Endothelial cell of umbilical vein (primary cell): ENCODE measurements at regions not wholly inside any gene's neighbourhood (a gene's known extent, or its start where the extent isn't known, plus 50 kb on each side); places are given as distances from the start of the nearest gene placed in this dataset.

Experiments used
- BruUV-seq: library from RNA; stranded (reverse); fragments of 400-500 nt; replicated peaks from 2 replicates; lab custom pipeline; 2021; lab: Mats Ljungman, UMichigan
- CTCF ChIA-PET: fragments of 300-600, 350-600 bp; sonication (Branson Sonifier 250); formaldehyde crosslinking; loops from one replicate; lab custom pipeline; 2021; ENCODE audit warnings: antibody characterized with exemption, inconsistent platforms; lab: Charles Lee
- POLR2A ChIA-PET: fragments of 300-600, 350-600 bp; sonication (Branson Sonifier 250); formaldehyde crosslinking; loops from one replicate; lab custom pipeline; 2021; ENCODE audit warnings: antibody characterized with exemption, inconsistent platforms; lab: Charles Lee
- DNase-seq: peaks from one replicate; pipeline ENCODE4 v3.0.0-alpha.2; 2011; ENCODE audit warnings: low read depth, low spot score
- FAIRE-seq: peaks from 2 replicates; lab custom pipeline; 2011; peaks lifted over from hg19 to GRCh38; lab: Jason Lieb, UNC
- H2AFZ ChIP-seq: 2 replicates; pipeline ENCODE4 v1.6.0; 2012; ENCODE audit warnings: low read depth, low read length, control low read depth, inconsistent platforms
- H3K27ac ChIP-seq: 2 replicates; pipeline ENCODE4 v1.5.1; 2011; ENCODE audit warnings: low read depth, mild to moderate bottlenecking, control low read depth, low read length, moderate library complexity; ENCODE audit not compliant: insufficient read depth
- H3K27me3 ChIP-seq, 2 experiments: 2 replicates each; pipeline versions ENCODE4 v1.6.0 to v1.6.1; 2011; ENCODE audit warnings: low read length in 2 of 2, mixed read lengths in 1 of 2; ENCODE audit not compliant: control insufficient read depth in 2 of 2, insufficient read depth in 2 of 2
- H3K36me3 ChIP-seq, 2 experiments: 2 replicates in 1 of 2; 3 replicates in 1 of 2; pipeline ENCODE4 v1.5.1; 2011; ENCODE audit warnings: low read length in 2 of 2, mild to moderate bottlenecking in 1 of 2, moderate library complexity in 1 of 2; ENCODE audit not compliant: control insufficient read depth in 2 of 2, insufficient read depth in 2 of 2; ENCODE audit errors: extremely low read depth in 1 of 2
- H3K4me1 ChIP-seq: 3 replicates; pipeline ENCODE4 v1.5.1; 2011; ENCODE audit warnings: mild to moderate bottlenecking, low read length; ENCODE audit not compliant: control insufficient read depth, insufficient read depth; ENCODE audit errors: extremely low read depth
- H3K4me2 ChIP-seq: 2 replicates; pipeline ENCODE4 v1.6.1; 2011; ENCODE audit warnings: low read length, control low read depth, mixed read lengths; ENCODE audit not compliant: insufficient read depth
- H3K4me3 ChIP-seq, 3 experiments: fragments of 200-600 bp in 1 of 3; sonication (generic), shearing (Covaris generic) in 1 of 3; replicated peaks in 1 of 3; 2 replicates each; pipeline ENCODE4 v1.5.1; 2011 to 2016; ENCODE audit warnings: control low read depth in 3 of 3, low read length in 3 of 3, mild to moderate bottlenecking in 2 of 3, inconsistent platforms in 1 of 3, low read depth in 1 of 3, moderate library complexity in 1 of 3; ENCODE audit not compliant: insufficient read depth in 1 of 3
- H3K79me2 ChIP-seq: 2 replicates; pipeline ENCODE4 v1.6.0; 2012; ENCODE audit warnings: low read length, inconsistent platforms; ENCODE audit not compliant: control insufficient read depth, insufficient read depth
- H3K9ac ChIP-seq: replicated peaks from 2 replicates; pipeline ENCODE3; 2011; ENCODE audit warnings: low read length, control low read depth; ENCODE audit not compliant: insufficient read depth; ENCODE audit errors: extremely low read depth
- H3K9me1 ChIP-seq: replicated peaks from 3 replicates; pipeline ENCODE4 v1.6.0; 2011; ENCODE audit warnings: mild to moderate bottlenecking, low read length; ENCODE audit not compliant: control insufficient read depth, insufficient read depth; ENCODE audit errors: extremely low read depth
- H3K9me3 ChIP-seq: replicated peaks from 2 replicates; pipeline ENCODE4 v1.5.1; 2012; ENCODE audit warnings: low read length, inconsistent platforms; ENCODE audit not compliant: control insufficient read depth, insufficient read depth
- H4K20me1 ChIP-seq: replicated peaks from 2 replicates; pipeline ENCODE3; 2011; ENCODE audit warnings: mild to moderate bottlenecking, low read length; ENCODE audit not compliant: control insufficient read depth, insufficient read depth; ENCODE audit errors: extremely low read depth
- CTCF ChIP-seq, 2 donors: IDR thresholded peaks; 1 replicate in 1 of 2; 2 replicates in 1 of 2; pipeline ENCODE4 v1.5.1; 2011; ENCODE audit warnings: low read length in 2 of 2, mild to moderate bottlenecking in 2 of 2, moderate library complexity in 2 of 2, control low read depth in 1 of 2, inconsistent platforms in 1 of 2, low read depth in 1 of 2; ENCODE audit not compliant: insufficient read depth in 1 of 2; ENCODE audit errors: extremely low read depth in 1 of 2
- EZH2 ChIP-seq: IDR thresholded peaks from 2 replicates; pipeline ENCODE4 v1.6.1; 2012; ENCODE audit warnings: borderline replicate concordance, low read depth, mild to moderate bottlenecking, moderate library complexity, low read length, inconsistent platforms; ENCODE audit not compliant: severe bottlenecking
- FOS ChIP-seq: IDR thresholded peaks from 2 replicates; pipeline ENCODE4 v1.6.1; 2011; ENCODE audit warnings: mild to moderate bottlenecking, low read length, moderate library complexity, borderline replicate concordance; ENCODE audit not compliant: insufficient read depth
- GATA2 ChIP-seq: IDR thresholded peaks from 2 replicates; pipeline ENCODE4 v1.7.0; 2011; ENCODE audit warnings: low read depth, mild to moderate bottlenecking, moderate library complexity, mixed read lengths, low read length; ENCODE audit not compliant: insufficient read length, insufficient read depth
- JUN ChIP-seq: IDR thresholded peaks from 2 replicates; pipeline ENCODE4 v1.6.1; 2011; ENCODE audit warnings: borderline replicate concordance, low read depth; ENCODE audit not compliant: insufficient read length, insufficient read depth
- MYC ChIP-seq: IDR thresholded peaks from one replicate; pipeline ENCODE4 v1.6.1; 2011; ENCODE audit warnings: mild to moderate bottlenecking, low read depth, low read length
- POLR2A ChIP-seq: IDR thresholded peaks from 2 replicates; pipeline ENCODE4 v1.6.1; 2012; ENCODE audit warnings: low read depth, mild to moderate bottlenecking, control low read depth, low read length
- POLR2AphosphoS5 ChIP-seq: IDR thresholded peaks from 2 replicates; pipeline ENCODE4 v1.6.1; 2012; ENCODE audit warnings: low read depth, mild to moderate bottlenecking, control low read depth, low read length, moderate library complexity; ENCODE audit not compliant: insufficient read depth
- dilution Hi-C: fragments of 300-500 bp; cut with MboI; formaldehyde crosslinking; loops from one replicate; pipeline ENCODE4 v1.15.0; 2019; ENCODE audit warnings: low sequenced_read_pairs; ENCODE audit not compliant: extremely low pct_ligation_motif_present
- intact Hi-C: fragments of 100-400 bp; cut with micrococcal nuclease; formaldehyde crosslinking; loops from one replicate; pipeline ENCODE4 v1.10.0; 2022
- TF ChIP-seq, protein P1 (sequence below): IDR thresholded peaks from 2 replicates; pipeline ENCODE4 v1.6.1; 2011; ENCODE audit not compliant: insufficient read depth, insufficient read length

GRCh38 chr12:84412226-84412625 is 500.4 kb downstream of the SLC6A15 start:
- no peak overlapping the region for H3K4me3 ChIP-seq
- H3K27me3 ChIP-seq, result no peaks in the 10 kb centered on the region
- no peak overlapping the region for H3K27ac ChIP-seq
- H4K20me1 ChIP-seq, result no peaks in the 10 kb centered on the region
- H3K4me2 ChIP-seq, result no peak overlapping the region
- H3K79me2 ChIP-seq, result no peaks in the 10 kb centered on the region
- H2AFZ ChIP-seq, result no peak overlapping the region
- ChIA-PET POLR2A (no interaction called here), CTCF (no interaction called here)
- no TSS peak for BruUV-seq
- dilution Hi-C loops (no loop called here), intact Hi-C loops (no loop called here)
- TF ChIP-seq GATA2 (no peak), CTCF (IDR thresholded peaks at IDR 0.05; ENCODE audit: extremely low read depth in 1 of 2, insufficient read depth in 1 of 2, low read depth in 1 of 2, low read length in 2 of 2) (no peak), JUN (no peak), FOS (no peak), POLR2A (no peak), MYC (no peak), EZH2 (no peak), POLR2AphosphoS5 (no peak)
- TF ChIP-seq, protein P1, sequence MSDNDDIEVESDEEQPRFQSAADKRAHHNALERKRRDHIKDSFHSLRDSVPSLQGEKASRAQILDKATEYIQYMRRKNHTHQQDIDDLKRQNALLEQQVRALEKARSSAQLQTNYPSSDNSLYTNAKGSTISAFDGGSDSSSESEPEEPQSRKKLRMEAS, result no peak
- FAIRE-seq, result no peak
- no peak overlapping the region for H3K9ac ChIP-seq
- H3K4me1 ChIP-seq, result no peaks in the 10 kb centered on the region
- H3K36me3 ChIP-seq, result no peaks in the 10 kb centered on the region
- H3K9me1 ChIP-seq, result no peaks in the 10 kb centered on the region
- no peak for DNase-seq
- no peaks in the 10 kb centered on the region for H3K9me3 ChIP-seq
